ENCODE measurements at regions not wholly inside any gene's neighbourhood (a gene's known extent, or its start where the extent isn't known, plus 50 kb on each side); places are given as distances from the start of the nearest gene placed in this dataset.

DNA sequence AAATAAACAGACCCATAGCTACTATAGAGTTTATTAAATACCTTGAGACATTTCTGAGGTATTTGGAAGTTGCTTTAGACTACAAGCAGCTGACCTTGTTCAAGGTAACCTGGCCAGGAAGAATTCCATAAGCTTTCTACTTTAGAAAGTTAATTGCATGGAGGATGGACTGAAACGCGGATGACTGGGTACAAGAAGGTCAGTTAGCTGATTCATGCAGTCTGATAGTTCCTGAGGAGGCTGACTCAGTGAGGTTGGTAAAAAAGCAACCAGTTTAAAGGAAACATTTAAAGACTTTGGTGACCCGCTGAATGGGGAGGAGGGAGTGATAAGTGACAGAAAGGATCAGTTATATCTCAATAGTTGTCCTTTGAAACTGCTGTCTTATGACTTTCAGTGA, 670.1 kb upstream of the CDH9 start:
- ChIA-PET CTCF (no interaction called here), POLR2A (no interaction called here)
- TF ChIP-seq, protein P1, sequence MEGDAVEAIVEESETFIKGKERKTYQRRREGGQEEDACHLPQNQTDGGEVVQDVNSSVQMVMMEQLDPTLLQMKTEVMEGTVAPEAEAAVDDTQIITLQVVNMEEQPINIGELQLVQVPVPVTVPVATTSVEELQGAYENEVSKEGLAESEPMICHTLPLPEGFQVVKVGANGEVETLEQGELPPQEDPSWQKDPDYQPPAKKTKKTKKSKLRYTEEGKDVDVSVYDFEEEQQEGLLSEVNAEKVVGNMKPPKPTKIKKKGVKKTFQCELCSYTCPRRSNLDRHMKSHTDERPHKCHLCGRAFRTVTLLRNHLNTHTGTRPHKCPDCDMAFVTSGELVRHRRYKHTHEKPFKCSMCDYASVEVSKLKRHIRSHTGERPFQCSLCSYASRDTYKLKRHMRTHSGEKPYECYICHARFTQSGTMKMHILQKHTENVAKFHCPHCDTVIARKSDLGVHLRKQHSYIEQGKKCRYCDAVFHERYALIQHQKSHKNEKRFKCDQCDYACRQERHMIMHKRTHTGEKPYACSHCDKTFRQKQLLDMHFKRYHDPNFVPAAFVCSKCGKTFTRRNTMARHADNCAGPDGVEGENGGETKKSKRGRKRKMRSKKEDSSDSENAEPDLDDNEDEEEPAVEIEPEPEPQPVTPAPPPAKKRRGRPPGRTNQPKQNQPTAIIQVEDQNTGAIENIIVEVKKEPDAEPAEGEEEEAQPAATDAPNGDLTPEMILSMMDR (IDR thresholded peaks at IDR 0.05; ENCODE audit: control extremely low read depth, extremely low read depth, low read depth, missing control alignments), result no peak
- DNase-seq (ENCODE audit: extremely low spot score), result no peak

DNA sequence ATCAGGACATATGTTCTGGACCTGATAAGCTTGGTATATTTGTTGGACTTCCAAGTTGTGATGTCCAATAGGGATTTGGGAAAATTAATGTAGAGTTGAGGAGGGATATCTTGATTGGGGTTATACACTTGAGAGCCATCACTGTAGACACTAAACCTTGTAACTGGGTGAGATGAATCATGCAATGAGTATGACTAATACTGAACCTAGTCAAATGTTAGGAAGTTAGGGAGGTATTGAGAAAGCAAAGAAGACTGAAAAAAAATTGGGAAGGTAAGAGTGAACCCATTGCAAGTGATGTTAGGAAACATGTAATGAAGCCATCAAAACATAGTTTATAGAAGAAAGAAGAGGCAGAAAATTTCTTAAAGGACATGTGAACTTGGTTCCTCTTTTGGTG, 668.4 kb upstream of the CDH9 start:
- POLR2A ChIA-PET, result no interaction called here
- CTCF ChIA-PET, result no interaction called here
- TF ChIP-seq, protein P1 (IDR thresholded peaks at IDR 0.05; ENCODE audit: control extremely low read depth, extremely low read depth, low read depth, missing control alignments), result no peak
- no peak for DNase-seq (ENCODE audit: extremely low spot score)

DNA sequence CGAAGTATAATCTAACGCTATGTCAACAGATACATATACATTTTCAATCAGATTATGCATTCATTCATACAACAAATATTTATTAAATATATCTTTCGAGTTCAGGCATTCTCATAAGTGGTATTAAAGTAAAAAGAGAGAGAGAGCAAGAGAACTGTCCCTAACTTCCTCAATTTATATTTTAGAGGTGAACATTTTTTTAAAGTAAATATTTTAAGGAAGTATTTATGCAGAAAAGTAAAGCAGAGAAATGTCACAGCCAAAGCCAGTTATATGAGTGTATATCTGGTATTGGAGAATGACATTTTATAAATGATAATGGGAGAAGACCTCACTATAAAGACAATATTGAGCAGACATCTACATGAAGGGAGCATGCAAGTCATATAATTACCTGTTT, 667.3 kb upstream of the CDH9 start:
- no peak for DNase-seq (ENCODE audit: extremely low spot score)
- CTCF ChIA-PET, result no interaction called here
- POLR2A ChIA-PET, result no interaction called here
- TF ChIP-seq, protein P1 (IDR thresholded peaks at IDR 0.05; ENCODE audit: control extremely low read depth, extremely low read depth, low read depth, missing control alignments), result no peak

DNA sequence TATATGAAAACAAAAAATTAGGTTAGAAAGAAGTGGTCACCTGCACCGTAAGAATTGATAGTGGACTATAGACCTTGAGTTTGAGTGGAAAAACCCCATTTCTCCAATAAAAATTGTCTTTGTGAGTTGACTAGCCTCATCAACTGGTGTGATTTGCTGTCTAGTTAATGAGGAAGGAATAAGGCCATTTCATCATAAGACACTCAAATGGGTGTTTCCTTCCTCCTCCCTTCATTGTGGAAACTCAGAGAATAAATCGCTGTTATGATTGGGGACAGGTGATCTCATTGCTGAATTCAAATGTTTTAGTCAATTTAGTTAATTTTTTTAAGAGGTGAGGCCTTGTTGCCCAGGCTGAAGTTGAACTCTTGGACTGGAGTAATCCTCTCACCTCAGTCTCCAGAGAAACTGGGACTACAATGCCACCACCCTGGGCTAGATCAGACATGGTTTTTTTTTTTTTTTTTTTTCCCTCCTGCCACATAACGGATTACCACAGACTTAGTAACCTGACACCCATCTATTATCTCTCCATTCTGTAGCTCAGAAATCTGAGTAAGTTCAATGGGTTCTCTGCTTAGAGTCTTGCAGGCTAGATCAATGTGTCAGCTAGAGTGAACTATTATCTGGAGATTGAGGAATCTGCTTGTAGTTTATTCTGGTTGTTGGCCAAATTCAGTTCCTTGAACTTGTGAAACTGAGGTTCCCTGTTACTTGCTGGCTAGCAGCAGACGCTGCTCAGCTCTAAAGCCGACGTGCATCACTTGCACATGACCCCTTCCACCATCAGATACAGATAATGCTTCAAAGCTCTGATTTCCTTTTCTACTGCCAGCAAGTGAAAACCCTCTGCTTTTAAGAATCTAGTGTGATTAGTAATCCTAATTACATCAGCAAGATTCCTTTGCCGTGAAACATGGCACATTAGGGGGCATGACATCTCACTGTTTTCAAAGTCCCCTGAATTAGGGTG, 663.8 kb upstream of the CDH9 start:
- no peak for DNase-seq (ENCODE audit: extremely low spot score)
- TF ChIP-seq, protein P1 (IDR thresholded peaks at IDR 0.05; ENCODE audit: control extremely low read depth, extremely low read depth, low read depth, missing control alignments), result no peak
- POLR2A ChIA-PET, result no interaction called here
- CTCF ChIA-PET, result no interaction called here

DNA sequence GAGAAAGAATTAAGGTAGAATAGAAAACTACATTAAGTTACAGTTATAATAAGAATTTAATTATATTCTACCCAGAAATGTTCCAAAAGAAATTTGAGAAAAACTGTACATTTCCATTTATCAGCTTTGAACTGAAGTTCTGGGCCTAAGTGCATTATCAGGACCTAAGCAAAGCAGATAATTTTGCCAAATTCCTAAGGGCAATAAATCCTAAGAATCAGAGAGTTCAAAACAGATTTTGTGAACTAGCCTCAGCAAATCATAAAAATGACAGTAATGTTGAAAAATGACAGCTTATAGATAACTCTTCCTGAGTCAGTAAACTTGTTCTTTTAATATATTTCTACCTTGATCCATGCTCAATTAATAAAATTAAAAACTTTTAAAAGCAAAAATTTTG, 662.1 kb upstream of the CDH9 start:
- TF ChIP-seq, protein P1 (IDR thresholded peaks at IDR 0.05; ENCODE audit: control extremely low read depth, extremely low read depth, low read depth, missing control alignments), result no peak
- DNase-seq (ENCODE audit: extremely low spot score), result no peak
- ChIA-PET CTCF (no interaction called here), POLR2A (no interaction called here)

DNA sequence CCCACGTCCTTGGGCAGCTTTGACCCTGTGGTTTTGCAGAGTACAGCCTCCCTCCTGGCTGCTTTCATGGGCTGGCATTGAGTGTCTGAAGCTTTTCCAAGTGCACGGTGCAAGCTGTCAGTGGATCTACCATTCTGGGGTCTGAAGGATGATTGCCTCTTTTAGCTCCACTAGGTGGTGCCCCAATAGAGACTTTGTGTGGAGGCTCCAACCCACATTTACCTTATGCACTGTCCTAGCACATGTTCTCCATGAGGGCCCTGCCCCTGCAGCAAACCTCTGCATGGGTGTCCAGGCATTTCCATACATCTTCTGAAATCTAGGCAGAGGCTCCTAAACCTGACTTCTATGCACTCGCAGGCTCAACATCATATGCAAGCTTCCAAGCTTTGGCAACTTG, 644.2 kb upstream of the CDH9 start:
- POLR2A ChIA-PET, result no interaction called here
- DNase-seq (ENCODE audit: extremely low spot score), result no peak
- CTCF ChIA-PET, result no interaction called here
- TF ChIP-seq, protein P1 (IDR thresholded peaks at IDR 0.05; ENCODE audit: control extremely low read depth, extremely low read depth, low read depth, missing control alignments), result no peak

Measured in GM10248 (cell line).